GM13976 (cell line): ENCODE measurements at regions not wholly inside any gene's neighbourhood (a gene's known extent, or its start where the extent isn't known, plus 50 kb on each side); places are given as distances from the start of the nearest gene placed in this dataset.

Experiments
- DNase-seq: peaks from one replicate; pipeline ENCODE4 v3.0.0; 2012; ENCODE audit warnings: low spot score
- in situ Hi-C: fragments of 300-500 bp; cut with MboI; formaldehyde crosslinking; loops from one replicate; pipeline ENCODE4 v1.12.0; 2022; ENCODE audit warnings: low sequenced_read_pairs, mixed read lengths, inconsistent platforms; ENCODE audit not compliant: unreplicated experiment
- TF ChIP-seq, protein P1 (sequence below): IDR thresholded peaks from 2 replicates; pipeline ENCODE4 v1.5.1; 2012; ENCODE audit warnings: borderline replicate concordance, mild to moderate bottlenecking; ENCODE audit not compliant: insufficient read depth; ENCODE audit errors: extremely low read depth, missing control alignments, control extremely low read depth

DNA sequence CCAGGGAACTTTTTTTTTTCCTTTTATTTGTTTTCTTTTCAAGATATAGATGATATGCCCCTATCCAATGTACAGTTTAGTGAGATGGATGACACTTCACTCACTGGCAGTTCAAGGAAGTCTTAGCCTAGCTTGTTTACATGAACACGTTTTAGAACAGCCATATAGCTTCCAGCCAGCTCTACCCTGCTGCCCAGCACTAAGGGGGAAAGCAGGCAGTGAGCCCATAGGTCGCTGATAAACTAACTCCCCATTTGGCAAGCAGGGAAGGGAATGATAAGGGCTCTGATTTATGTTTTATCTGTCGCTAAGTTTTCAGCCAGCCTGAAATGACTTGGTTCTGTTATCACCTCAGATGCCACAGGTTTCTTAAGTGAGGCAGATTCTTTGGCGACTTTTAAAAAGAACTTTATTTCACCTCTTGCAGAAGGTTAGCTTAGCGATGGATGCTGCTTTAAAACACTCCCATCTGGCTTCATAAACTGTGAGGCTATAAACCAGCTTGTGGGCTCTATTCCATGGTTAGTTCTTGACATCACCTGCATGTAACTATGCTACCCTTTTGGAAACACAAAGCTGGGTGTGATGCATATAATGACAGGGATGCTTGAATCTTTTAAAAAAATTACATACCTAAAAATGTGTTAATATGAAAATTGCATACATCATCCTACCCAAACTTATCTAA, 348.4 kb downstream of the FBXO8 start:
- DNase-seq: no peak
- TF ChIP-seq, protein P1, sequence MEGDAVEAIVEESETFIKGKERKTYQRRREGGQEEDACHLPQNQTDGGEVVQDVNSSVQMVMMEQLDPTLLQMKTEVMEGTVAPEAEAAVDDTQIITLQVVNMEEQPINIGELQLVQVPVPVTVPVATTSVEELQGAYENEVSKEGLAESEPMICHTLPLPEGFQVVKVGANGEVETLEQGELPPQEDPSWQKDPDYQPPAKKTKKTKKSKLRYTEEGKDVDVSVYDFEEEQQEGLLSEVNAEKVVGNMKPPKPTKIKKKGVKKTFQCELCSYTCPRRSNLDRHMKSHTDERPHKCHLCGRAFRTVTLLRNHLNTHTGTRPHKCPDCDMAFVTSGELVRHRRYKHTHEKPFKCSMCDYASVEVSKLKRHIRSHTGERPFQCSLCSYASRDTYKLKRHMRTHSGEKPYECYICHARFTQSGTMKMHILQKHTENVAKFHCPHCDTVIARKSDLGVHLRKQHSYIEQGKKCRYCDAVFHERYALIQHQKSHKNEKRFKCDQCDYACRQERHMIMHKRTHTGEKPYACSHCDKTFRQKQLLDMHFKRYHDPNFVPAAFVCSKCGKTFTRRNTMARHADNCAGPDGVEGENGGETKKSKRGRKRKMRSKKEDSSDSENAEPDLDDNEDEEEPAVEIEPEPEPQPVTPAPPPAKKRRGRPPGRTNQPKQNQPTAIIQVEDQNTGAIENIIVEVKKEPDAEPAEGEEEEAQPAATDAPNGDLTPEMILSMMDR: no peak
- in situ Hi-C loops: no loop called here

DNA sequence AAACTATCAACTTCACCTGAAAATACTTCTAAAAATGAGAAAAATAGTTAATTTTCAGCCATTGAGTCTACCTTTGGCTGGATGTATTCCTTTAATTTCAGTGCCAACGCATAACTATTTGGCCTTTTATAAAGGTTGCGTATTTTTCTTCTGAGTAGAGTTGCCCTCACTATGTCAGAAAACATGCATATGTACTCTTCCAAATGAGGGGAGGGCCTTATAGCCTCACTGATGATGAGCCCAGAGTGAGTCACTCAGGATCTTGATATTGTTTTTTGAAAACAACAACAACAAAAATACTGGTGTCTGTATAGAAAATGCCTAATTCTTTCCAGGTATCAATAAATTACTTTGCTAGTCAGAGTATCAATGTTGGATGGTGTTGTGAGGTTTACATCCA, 349.3 kb downstream of the FBXO8 start:
- TF ChIP-seq, protein P1: no peak
- in situ Hi-C loops: no loop called here
- no peak for DNase-seq

DNA sequence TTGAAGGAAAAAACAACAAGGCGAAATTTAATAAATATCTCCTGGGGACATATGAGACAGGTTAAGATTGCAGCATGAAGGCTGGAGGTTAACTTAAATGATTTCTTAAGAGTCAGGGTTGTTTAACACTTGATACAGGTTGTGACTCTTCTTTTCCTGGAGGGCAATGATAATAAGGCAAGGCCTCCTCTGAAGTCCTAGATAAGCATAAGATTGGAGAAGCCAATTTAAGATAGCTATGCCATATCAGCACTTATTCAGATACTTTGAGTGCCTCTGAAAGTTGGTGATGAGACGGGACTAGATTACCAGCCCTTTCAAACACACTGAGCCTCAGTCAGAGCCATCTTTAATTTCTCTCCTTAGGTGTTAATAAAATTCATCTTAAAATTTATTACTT, 350.8 kb downstream of the FBXO8 start:
- TF ChIP-seq, protein P1: no peak
- in situ Hi-C loops: no loop called here
- no peak for DNase-seq

DNA sequence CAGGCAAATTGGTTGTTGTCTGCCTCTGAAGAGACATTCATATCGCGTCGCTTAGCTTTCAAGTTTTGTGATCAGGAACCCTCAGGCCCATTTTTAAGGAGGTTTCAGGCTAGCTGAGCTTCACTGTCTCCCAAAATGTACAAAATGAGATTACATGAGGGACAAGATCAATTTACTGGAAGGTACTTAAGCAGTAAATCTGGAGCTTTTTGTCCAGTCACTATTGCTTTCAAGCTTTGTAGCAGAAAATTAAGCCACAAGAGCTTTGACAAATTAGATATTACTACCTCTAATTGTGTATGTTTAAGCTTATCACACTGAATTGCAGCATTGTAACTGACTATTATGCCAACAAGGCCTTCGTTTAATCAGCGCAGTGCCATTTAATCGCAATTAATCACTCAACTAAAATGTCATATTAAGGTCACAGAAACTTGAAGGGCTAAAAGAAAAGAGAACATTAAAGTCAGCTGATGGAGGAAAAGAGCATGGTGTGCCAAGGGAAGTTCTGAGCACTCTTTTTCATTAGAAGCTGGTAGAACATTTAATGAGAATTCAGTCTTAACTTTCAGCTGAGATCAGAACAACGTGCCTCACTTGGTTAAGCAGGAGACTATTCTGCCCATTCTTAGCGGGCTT, 353.0 kb downstream of the FBXO8 start:
- in situ Hi-C loops: no loop called here
- TF ChIP-seq, protein P1: no peak
- DNase-seq: no peak

DNA sequence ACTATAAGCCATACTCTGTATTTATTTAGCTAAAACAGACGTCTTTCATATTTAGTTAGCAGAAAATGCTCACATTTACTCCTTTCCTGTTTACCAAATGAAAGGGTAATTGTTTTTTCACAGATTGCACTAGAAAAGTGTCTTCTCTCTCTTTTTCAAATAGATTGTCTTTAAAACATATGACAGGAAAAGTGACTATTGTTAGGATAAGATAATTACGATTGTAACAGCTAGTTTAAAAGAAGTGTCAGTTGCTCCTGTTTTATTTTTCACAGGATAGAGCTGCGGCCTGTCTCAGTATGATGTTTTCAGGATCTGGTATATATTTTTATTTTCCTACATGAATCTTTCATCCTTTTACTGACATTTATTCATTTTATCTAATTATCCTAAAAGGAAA, 353.5 kb downstream of the FBXO8 start:
- in situ Hi-C loops: no loop called here
- TF ChIP-seq, protein P1: no peak
- DNase-seq: no peak

DNA sequence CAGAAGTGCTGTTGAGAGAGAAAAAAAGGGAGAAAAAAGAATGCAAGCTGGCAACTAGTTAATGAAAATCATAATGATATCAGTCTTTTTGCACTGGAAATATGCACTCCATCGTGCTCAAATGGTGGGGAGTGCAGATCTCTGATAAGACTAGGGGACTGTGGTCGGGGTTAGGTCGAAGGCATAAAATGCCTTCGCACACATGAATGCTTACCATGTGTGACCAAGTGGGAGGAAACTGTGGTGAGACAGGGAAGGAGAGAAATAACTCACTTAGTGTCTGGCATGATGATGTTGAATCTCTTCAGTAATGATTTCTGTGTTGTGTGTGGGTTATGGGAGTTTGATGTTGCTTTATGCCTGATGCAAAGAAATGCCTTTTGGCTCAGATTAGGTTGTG, 358.9 kb downstream of the FBXO8 start:
- in situ Hi-C loops: no loop called here
- TF ChIP-seq, protein P1: no peak
- no peak for DNase-seq

DNA sequence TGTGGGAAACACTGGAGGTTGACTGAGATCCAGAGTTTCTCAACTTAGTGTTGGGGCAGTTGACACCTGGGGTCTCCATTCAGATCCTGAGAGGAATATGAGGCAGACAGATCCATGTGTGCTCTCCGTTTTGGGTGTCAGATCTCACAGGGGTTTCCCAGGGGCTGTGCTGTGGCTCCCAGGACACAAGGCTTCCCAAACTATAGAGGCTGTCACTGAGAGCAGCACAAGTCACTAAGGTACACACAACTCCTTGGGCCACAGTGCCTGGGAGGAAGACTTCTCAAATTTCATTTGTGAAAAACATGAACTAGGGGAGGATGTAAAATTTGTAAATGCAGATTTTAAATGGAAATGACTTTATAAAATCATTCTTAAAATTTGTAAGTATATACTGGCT, 363.6 kb downstream of the FBXO8 start:
- no peak for DNase-seq
- in situ Hi-C loops: no loop called here
- TF ChIP-seq, protein P1: no peak
